Fibroblast of lung (primary cell): ENCODE measurements at regions not wholly inside any gene's neighbourhood (a gene's known extent, or its start where the extent isn't known, plus 50 kb on each side); places are given as distances from the start of the nearest gene placed in this dataset.

ENCODE experiments used
- CTCF ChIP-seq, 2 donors: IDR thresholded peaks in 1 of 2; conservative IDR thresholded peaks in 1 of 2; 1 replicate in 1 of 2; 2 replicates in 1 of 2; pipeline ENCODE4 v1.5.1; 2011 to 2012; ENCODE audit warnings: low read length in 2 of 2, control low read depth in 1 of 2, inconsistent platforms in 1 of 2, low read depth in 1 of 2, mild to moderate bottlenecking in 1 of 2
- EZH2 ChIP-seq: IDR thresholded peaks from 2 replicates; pipeline ENCODE4 v1.5.1; 2012; ENCODE audit warnings: low read length, control low read depth, mild to moderate bottlenecking; ENCODE audit errors: missing control alignments

DNA sequence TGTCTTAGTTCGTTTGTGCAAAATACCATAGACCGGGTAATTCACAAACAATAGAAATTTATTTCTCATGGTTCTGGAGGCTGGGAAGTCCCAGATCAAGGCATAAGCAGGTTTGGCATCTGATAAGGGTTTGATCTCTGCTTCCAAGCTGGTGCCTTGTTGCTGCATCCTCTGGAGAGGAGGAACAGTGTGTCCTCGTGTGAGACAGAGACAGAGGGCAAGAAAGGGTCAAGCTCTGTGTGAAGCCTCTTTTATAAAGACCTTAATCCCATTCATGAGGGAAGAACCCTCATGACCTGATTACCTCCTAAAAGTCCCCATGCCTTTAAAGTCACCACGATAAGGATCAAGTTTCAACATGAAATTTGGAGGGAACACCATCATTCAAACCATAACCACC, 55.8 kb upstream of the TANC2 start:
- TF ChIP-seq CTCF (conservative IDR thresholded peaks at IDR 0.05 in 1 of 2, IDR thresholded peaks at IDR 0.05 in 1 of 2; ENCODE audit: low read depth in 1 of 2, low read length in 2 of 2) (no peak), EZH2 (no peak)
